ENCODE measurements at regions not wholly inside any gene's neighbourhood (a gene's known extent, or its start where the extent isn't known, plus 50 kb on each side); places are given as distances from the start of the nearest gene placed in this dataset.

- TF ChIP-seq POLR2A (IDR thresholded peaks at IDR 0.05) (no peak), CTCF (IDR thresholded peaks at IDR 0.05) (no peak)
Observed at GRCh38 chr2:113832795-113833290, 57.0 kb upstream of the ACTR3 start.
